NOMO-1 (cell line): ENCODE measurements at regions not wholly inside any gene's neighbourhood (a gene's known extent, or its start where the extent isn't known, plus 50 kb on each side); places are given as distances from the start of the nearest gene placed in this dataset.
"Not testable (repeated sequence)": the region's sequence is repeated elsewhere in the genome, so short reads cannot be mapped to it uniquely, and the experiment has no call there.

Experiments
- DNase-seq, 2 experiments: peaks; one replicate each; lab custom pipeline; 2025; ENCODE audit not compliant: unreplicated experiment in 2 of 2; lab: John Stamatoyannopoulos, UW

DNA sequence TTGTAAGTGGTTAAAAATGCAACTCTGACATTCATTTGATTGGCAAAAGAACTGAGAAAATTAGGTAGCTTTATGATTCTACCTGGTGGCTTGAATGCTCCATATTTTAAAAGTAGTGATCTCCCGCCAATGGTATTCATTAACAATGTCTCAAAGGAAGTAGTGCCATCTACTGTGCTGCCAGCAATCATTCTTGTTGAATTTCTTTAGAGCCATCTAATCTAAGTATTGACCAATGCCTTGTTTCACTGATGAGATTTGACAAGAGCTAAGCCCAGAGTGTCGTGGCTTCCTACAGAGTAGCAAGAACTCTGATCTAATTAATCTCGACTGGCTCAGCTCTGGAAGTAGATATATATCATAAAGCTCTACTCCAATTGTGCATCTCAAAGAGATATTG, 696.7 kb downstream of the C6orf118 start:
- DNase-seq = no peak

DNA sequence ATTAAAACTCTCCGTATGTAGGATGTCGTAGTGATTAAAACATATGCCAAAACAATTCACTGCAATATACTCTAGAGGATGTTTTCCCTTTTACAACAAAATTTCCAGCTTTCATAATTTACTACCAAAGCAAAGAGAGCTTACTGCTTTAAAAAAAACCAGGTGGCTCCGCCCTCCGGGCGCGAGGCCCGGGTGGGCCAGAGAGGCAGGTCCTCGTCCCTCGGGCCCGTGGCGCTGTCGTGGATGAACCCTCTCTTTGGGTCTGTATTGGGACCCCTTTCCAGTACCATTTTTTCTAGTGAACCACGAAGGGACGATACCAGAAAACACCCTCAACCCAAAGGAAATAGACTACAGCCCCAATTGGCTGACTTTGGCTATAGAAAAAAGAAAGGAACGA, 698.5 kb downstream of the C6orf118 start:
- not testable (repeated sequence) for DNase-seq

DNA sequence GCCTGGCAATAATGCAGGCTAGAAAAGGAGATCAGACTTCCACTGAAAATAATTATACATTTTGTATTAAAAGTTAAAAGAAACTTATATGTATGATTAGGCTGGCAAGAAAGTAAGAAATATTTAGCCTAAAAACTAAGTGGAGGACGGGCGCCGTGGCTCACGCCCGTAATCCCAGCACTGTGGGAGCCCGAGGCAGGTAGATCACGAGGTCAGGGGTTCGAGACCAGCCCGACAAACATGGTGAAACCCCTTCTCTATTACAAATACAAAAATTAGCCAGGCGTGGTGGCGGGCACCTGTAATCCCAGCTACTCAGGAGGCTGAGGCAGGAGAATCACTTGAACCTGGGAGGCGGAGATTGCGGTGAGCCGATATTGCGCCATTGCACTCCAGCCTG, 707.0 kb downstream of the C6orf118 start:
- DNase-seq = not testable (repeated sequence)

DNA sequence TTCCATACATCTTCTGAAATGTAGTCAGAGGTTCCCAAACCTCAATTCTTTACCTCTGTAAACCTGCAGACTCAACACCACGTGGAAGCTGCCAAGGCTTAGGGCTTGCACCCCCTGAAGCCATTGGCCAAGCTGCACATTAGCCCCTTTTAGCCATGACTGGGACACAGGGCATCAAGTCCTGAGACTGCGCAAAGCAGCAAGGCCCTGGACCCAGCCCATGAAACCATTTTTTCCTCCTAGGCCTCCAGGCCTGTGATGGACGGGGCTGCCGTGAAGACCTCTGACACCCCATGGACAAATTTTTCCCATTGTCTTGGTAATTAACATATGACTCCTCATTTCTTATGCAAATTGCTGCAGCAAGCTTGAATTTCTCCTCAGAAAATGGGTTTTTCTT, 727.8 kb downstream of the C6orf118 start:
- no peak for DNase-seq

DNA sequence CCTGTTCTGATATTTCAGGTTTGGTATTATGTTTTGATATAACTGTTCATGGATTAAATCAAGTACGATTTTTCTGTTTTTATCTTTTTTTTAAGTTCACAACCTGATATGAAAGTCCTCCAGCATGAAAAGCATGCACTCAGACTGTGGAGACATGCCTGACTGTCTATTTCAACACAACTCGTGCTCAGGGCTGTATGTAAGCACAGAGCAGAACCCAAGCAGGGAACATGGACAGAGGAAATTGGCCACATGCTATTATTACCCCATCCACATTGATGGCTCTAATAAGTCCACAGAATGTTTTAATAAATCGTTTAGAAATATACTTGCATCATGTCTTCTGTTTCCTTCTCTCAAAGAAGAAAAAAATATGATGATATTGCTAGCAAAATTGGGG, 730.4 kb downstream of the C6orf118 start:
- no peak for DNase-seq

DNA sequence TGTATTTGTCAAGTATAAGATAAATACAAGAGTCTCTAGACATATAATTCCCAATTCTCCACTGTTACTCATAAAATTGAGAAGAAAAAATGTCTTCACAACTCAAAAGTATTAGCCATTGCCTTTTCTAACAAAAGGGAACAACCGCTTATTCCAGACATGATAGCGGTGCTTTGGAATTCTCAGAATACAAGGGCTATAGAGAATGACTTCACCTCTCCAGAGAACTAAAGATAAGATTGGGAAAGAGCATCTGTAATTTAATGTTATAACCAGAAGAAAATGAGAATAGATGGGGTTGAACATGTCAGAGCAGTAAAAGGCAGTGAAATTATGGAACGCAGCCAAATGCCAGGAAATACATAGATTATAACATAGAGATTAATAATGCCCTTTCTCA, 730.8 kb downstream of the C6orf118 start:
- no peak for DNase-seq

DNA sequence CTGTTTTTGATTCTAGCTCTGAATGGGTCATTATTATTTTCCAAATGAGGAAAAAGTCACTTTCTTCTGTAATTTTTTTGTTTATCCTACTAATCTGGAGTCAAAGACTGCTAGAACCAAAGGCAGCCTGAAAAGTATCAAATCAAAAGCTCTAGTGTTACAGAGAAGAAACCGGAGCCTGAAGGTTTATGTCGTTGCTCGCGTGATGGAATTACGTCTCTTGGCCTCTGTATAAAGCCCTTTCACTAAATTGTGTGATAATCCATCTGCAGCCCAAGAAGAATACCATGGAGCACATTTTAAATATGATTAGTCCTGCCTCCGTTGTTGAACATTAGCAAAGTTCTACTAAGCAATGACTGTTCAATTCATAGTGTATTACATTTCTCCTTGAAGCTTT, 738.6 kb downstream of the C6orf118 start:
- DNase-seq = no peak

DNA sequence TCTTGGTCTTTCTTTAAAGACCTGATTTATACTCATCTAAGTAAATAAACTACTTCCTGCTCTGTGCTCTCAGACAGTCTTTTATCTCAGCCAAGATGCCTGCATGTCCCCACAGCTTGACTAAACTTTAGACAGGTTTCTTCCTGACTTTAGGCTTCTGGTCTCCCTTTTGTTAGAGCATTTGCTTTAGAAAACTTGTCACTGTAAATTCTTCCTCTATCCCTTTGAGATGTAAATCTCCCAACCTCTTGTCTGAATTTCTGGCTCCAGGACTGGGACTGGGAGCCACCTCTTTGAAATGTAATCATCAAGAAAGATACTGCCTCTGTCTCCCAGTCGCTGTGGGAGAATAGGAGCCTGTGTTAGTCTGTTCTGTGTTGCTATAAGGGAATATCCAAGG, 739.9 kb downstream of the C6orf118 start:
- no peak for DNase-seq

DNA sequence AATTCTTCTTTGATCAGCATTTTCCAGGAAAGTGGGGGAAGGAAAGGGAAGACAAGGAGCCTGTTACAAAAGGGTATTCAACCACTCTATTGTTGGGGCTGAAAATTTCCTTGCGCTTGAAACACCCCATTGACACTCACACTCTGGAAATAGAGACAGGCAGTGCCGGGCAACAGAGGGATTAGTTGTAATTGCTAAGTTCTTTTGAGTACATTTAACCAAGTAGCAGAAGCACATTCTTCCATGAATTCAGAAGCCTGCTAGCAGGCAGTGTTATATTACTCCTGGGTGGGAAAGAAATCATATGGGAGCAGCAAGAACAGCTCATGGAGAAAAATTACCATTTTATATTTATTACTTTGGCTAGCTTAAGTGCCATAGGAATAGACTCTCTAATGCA, 745.5 kb downstream of the C6orf118 start:
- no peak for DNase-seq

DNA sequence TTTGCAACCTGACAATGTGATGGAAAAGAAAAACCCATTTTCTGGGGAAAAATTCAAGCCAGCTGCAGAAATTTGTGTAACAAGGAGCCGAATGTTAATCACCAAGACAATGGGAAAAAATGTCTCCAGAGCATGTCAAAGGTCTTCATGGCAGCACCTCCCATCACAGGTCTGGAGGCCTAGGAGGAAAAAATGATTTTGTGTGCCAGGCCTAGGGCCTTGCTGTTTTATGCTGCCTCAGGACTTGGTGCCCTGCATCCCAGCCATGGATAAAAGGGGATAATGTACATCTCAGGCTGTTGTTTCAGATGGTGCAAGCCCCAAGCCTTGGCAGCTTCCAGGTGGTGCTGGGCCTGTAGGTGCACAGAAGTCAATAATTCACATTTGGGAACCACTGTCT, 747.7 kb downstream of the C6orf118 start:
- no peak for DNase-seq

DNA sequence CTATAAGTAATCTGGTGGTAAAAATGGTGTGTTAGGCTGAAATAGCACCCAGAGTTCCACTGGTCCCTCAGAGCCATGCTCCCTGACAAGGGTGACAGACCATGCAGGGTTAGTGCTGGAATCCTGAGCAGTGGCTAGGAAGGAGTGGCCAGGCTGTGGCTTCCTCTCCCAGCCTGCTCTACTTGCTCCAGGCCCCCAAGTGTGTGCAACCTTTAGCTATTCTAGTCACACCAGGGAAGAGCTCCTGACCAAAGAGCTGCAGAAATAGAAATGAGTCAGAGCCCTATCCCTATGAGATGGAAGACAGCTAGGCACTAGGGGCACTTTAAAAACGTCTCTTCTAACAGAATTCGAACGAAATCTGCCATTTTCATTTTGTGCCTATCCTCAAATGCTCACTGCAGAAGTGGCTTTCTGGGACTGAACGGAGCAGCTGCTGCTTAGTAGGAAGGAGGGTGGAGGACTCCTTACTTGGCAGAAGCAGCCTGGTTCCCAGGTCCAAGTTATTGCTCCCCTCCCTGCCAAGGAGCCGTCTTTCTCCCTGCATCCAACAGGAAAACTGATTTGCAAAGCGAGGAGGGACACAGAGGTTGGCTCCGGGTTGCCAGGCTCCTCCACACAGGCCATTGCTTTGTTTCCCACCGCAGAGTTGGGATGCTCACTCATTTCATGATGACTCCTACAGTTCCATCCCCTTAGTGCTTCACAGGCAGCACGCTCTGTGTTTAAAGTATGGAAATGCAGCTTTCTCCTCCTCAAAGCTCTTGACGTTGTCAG, 754.5 kb downstream of the C6orf118 start:
- DNase-seq = no peak

DNA sequence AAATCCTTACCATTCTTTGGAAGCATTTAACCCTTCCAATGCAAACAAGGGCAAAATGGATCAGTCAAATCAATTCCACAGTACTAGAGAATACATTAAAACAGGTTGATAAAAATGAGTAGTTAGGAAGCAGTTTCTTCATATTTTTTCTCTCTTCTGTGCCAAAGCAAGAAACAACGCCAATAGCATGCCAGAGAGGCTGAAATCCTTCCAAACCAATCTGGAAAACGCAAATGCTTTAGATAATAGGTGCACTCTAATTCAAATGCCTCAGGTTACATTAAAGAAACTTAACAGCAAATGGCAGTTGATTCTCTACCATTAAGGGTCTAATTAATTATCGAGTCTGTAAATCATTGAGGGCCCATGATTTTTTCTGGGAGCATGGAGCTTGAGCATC, 755.2 kb downstream of the C6orf118 start:
- no peak for DNase-seq

DNA sequence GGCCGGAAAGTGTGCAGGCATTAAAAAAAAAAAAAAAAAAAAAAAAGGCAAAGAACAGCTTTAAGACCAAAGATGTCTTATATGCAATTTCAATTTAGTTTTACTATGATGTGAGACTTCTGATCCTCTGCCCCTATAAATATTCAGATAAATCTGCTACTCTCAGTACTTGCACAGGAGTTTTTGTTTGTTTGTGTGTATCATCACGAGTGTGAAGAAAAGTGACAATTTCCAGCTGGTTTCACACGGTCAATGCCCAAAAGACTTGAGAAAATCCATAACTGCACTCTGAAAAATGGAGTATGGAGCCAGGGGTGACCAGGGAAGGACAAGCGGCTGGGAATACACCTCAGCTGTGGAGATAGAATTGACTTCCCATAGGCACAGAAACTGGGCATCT, 757.7 kb downstream of the C6orf118 start:
- DNase-seq = no peak

DNA sequence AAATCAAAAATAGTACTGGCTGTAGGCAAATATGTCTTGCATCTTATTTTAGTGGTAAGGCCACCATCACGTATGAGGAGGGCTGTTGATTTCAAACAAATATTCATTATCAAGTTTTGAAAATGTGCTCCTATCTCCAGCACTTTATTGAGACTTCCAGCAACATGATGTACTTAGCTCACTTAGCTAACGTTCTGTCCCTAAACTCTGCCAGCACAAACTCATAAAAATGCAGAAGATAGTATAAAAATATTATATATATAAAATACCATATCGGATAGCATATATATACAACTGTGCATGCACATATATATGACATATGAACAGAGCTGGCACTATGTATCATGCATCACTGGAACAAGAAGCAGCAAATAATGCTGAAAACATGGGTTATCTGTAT, 762.3 kb downstream of the C6orf118 start:
- DNase-seq = no peak

DNA sequence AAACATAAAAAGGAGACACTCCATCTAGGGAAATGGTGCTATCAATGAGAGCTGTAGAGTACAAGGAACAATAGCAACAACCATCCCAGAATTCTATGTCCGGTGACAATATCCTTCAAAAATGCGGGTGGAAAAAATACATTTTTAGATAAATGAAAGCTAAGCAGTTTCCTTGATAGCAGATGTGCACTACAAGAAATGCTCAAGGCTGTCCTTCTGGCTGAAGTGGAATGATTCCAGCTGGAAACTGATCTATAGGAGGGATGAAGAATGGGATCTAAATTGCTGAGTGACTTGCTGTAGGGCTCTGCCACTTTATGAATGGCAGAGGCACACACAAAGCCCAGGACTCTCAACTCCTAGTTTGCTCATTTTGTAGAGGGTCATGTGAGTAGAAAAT, 763.1 kb downstream of the C6orf118 start:
- DNase-seq = no peak

DNA sequence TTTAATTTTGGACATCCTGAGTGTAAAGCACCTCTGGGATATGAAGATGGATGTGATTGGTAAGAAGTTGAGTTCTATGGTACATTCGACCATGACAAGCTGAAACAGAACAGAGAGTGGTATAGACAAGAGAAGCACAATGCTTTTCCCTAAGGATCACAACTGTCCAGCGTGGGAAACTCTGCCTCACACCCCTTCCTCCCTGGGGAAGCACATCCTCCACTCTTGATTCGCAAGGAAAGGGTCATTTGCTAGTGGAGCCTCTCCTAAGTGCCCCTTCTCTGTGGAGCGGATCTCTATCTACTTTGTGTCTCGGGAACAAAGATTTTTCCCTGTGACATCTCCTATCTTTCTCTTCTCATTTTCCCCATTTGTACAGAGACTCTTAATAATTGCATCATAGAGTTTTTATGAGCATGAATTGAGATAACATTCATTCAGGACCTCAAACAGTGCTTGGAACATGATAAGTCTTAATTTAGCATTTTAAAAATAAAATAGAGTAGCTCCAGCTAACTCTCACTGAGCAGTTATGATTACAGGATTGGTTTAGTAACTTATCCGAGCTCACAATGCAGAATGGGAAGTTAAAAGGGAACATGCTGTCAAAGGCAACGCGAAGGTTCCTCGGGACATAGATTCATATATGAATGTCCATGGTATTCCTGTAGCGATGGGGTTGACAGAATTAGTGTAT, 775.2 kb downstream of the C6orf118 start:
- no peak for DNase-seq

DNA sequence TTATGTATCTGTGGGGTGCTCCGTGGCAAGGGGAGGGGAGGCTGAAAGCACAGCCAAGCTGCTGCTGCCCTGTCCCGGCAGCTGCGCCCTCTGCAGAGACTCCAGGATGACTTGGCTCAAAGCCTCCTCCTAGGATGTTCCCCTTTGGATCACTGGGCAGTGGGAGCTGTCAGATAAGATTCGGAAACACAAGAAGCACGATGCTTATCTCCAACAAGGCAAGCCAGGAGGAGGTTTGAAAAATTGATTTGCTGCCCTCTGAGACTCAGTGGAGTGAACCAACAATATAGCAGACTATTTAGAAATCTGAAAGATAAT, 776.4 kb downstream of the C6orf118 start:
- no peak for DNase-seq

DNA sequence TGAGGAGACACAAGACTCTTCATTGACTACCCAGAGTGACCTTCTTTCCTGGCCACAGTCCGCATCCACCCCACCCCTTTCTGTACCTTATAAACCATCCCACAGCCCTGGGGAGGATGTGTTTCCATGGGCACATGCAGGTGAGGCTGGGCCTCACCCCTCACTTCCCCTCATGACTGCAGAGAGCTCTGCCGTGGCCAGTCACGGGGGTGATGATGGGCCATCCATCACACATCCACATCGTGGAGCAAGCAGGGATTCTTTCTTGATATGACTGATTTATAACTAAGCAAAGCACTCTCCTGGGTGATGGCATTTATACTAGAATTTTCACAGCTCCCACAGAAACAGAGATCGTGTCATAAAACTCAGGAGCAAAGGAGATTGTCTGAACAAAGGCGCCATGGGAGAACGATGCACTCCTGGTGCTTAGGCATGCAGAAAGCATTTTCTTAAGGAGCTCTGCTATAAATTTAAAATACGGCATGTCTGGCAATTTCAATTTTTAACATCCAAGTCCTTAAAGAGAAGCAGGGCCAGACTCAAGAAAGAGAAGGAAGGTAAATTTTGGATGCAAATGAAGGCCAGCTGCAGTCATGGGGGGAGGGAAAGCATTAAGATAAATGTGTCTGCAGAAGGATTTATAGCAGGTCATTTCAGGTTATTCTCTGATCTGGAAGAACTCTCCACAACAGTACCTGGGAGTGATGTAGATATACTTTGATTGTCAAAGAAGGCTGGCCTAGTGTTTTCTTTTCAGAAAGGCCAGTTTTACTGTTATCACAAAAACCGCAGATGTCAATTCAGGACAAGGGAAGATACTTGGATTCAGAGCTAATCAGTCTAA, 777.0 kb downstream of the C6orf118 start:
- DNase-seq = no peak

DNA sequence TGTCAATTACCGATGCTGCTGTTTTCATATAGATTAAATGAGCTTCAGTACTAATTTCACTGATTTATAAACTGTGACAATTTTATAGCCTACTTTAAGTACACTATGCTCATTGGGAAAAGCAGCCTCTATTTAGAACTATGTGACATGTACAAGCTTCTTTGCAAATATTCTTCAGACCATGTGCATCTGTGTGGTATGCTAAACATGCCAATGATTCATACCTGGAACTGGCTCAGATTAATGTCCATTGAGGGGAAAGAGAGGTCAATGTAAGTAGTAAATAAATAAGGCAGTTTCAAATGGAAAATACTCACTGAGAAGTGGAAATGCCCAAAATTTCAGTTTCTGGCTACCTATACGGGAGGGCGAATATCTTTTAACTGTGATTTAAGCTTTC, 777.7 kb downstream of the C6orf118 start:
- no peak for DNase-seq

DNA sequence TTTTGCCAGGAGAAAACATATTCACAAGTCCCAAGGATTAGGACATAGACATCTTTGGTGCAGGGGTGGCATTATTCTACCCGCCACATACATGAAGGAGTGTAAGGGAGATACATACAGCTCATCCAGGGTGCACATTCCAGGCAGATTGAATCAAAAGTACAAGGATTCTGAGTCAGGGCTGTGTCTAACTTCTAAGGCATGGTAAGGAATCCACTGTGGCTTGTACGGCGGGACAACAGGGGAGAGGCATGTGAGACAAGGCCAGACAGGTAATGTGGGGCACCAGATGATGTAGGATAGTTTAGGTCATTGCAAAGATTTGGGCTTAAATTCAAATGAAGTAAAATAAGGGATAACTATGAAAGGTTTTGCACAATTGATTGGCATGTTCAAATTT, 780.9 kb downstream of the C6orf118 start:
- DNase-seq = no peak

DNA sequence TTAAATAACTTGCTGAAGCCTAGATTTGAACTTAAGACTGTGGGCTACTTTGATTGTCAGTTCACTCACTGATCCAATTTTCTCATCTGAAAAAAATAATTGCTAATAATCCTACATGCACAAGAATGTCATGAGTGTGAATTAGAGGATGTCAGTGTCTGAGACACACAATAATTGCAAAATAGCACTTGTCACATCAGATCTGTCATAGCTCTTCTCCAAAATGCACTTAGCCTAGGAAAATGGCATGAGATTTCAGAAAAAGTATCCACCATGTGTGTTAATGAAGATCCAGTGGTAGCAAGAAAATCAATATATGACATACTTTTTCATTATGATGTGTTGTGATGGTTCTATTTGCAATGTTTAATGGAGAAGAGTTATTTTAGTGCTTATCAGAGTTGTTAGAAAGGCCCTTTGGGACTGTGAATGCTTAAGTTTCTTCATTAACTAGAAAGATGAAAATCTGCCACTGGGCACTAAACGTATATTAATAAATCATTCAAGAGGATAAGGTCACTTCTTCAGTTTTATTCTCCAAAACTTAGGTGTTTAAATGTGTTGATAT, 786.2 kb downstream of the C6orf118 start:
- DNase-seq = no peak
